NCI-H2196 (cell line): ENCODE measurements at regions not wholly inside any gene's neighbourhood (a gene's known extent, or its start where the extent isn't known, plus 50 kb on each side); places are given as distances from the start of the nearest gene placed in this dataset.
"Not testable (repeated sequence)": the region's sequence is repeated elsewhere in the genome, so short reads cannot be mapped to it uniquely, and the experiment has no call there.

ENCODE experiments used
- DNase-seq: peaks from one replicate; lab custom pipeline; 2025; ENCODE audit not compliant: unreplicated experiment; lab: John Stamatoyannopoulos, UW

GRCh38 chr9:39663020-39663419 lies 307.6 kb downstream of the SPATA31A1 start:
- not testable (repeated sequence) for DNase-seq

- DNase-seq = not testable (repeated sequence)
These were observed 308.2 kb downstream of the SPATA31A1 start for GRCh38 chr9:39663713-39664112.

DNA sequence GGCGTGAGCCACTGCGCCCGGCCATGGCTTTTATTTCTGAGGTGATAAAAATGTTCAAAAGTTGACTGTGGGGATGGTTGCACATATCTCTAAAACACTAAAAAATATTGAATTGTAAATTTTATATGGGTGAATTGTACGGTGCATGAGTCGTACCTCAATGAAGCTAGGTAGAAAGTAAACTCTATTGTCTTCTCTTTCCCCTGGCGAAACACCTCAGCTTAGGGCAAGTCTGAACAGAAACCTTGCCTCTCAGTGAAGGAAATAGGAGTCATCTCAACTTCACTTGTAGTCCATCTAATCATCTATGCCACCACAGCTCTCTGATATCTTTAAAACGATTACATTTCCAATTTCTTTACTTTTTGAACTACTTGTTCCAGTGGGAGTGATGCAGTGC lies 309.6 kb downstream of the SPATA31A1 start:
- DNase-seq = not testable (repeated sequence)

GRCh38 chr9:39674437-39675210 lies 319.2 kb downstream of the SPATA31A1 start:
- DNase-seq = not testable (repeated sequence)

DNA sequence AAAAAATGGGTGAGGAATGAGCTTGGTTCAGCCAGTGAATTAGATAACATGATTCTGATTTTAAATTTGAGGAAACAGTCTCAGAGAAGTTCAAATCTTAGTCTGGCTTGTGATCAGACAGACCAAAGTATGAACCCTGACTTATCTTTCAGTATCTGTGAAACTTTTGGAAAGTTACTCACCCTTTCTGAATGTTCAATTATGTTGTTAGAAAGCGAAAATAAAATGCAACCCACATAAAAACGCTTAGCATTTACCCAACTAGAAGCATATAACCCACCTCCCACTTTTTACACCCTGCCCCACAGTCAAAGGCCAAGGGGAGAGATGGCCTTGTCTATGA lies 319.7 kb downstream of the SPATA31A1 start:
- not testable (repeated sequence) for DNase-seq

- not testable (repeated sequence) for DNase-seq
These were observed 323.2 kb downstream of the SPATA31A1 start for GRCh38 chr9:39678534-39679263.

DNA sequence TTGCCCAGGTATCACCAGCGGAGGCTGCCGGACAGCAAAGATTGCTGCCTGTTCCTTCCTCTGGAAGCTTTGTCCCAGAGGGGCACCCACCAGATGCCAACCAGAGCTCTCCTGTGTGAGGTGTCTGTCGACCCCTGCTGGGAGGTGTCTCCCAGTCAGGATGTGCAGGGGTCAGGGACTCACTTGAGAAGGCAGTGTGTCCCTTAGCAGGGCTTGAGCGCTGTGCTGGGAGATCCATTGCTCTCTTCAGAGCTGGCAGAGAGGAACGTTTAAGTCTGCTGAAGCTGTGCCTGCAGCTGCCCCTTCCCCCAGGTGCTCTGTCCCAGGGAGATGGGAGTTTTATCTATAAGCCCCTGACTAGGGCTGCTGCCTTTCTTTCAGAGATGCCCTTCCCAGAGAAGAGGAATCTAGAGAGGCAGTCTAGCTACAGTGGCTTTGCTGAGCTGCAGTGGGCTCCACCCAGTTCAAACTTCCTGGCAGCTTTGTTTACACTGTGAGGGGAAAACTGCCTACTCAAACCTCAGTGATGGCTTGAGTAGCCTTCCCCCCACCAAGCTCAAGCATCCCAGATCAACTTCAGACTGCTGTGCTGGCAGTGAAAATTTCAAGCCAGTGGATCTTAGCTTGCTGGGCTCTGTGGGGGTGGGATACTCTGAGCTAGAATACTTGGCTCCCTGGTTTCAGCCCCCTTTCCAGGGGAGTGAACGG lies 325.4 kb downstream of the SPATA31A1 start:
- not testable (repeated sequence) for DNase-seq

- not testable (repeated sequence) for DNase-seq
These were observed 373.4 kb downstream of the SPATA31A1 start for GRCh38 chr9:39728862-39729261.

DNA sequence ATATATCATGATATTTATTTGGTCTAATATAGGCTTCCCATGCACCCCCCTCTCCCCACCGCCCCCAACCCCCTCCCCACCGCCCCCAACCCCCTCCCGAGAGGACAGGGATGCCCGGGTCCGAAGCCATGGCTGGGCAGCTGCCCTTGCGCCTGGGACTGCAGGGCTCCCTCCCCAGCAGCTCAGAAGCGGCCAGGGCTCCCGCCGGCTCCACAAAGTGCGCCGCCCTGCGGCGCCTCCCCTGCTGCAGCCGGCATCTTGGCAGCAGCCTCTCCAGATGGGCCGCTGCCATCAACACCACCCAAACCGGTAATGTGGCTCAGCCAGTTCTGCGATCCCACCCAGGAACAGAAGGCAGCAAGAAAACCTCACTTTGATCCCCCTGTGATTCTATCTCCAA lies 389.4 kb downstream of the SPATA31A1 start:
- DNase-seq = not testable (repeated sequence)

- not testable (repeated sequence) for DNase-seq
These were observed 420.1 kb downstream of the SPATA31A1 start for GRCh38 chr9:39775570-39775969.

DNA sequence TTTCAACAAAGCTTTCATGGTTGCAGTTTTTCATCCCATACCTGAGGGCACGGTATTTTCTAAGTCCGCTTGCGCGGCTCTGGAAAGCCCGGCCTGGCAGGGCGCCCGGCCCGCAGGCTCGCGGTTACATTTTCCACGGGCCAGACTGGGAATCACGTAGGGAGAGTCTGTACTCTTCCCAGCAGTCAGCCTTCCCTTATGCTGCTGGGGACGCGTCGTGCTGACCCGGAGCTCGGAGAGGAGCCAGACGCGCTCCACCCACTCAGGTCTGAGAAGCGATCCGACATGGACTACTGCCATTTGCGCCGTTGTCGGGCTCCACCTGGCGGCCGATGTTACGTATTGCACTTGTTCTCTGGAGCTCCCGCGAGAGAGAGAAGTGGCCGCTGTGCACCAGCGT lies 435.9 kb downstream of the SPATA31A1 start:
- DNase-seq = not testable (repeated sequence)

- DNase-seq = not testable (repeated sequence)
These were observed 442.5 kb downstream of the SPATA31A1 start for GRCh38 chr9:39797935-39798334.

GRCh38 chr9:39799252-39799651 lies 443.8 kb downstream of the SPATA31A1 start:
- DNase-seq = not testable (repeated sequence)

- not testable (repeated sequence) for DNase-seq
These were observed 447.1 kb downstream of the SPATA31A1 start for GRCh38 chr9:39802561-39802960.

DNA sequence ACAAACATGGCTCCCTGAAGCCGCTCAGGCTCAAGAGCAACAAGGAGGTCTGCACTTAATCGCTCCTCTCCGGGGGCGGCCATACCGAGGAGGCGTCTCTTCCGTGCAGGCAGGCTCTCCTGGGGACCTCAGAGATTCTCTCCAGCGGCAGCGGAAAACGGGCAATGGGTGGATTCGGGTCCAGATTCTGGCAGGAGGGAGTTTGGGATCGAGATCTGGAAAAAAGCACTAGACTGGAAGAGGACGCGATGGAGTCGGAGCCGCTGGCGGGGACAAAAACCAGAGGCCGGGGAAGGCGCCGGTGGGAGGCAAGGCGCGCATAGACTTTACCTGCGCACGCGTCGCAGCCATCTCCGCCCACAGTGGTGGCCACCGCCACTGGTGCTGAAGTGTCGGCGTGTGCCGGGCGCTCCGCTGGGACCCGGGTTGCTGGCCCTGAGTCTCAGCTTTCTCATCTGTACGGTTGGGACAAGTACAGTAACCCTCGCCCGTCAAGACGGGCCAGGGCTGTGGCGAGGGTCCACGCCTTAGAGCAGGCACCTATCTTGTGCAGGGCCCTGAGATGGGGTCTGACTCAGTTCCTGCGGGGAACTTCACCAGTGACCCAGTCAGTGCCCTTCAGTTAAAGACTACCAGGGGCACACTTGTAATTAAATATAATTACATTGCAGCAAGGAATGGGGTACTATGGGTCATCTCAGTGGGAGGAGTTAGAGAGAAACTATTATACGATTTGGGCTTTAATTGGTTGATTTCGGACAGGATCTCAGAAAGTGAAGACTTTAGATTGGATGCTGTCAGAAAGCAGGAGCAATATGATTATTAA lies 454.1 kb downstream of the SPATA31A1 start:
- DNase-seq = peak; percentile 40

- DNase-seq = not testable (repeated sequence)
These were observed 454.9 kb downstream of the SPATA31A1 start for GRCh38 chr9:39810401-39810800.

- DNase-seq = not testable (repeated sequence)
These were observed 456.1 kb downstream of the SPATA31A1 start for GRCh38 chr9:39811615-39812014.

DNA sequence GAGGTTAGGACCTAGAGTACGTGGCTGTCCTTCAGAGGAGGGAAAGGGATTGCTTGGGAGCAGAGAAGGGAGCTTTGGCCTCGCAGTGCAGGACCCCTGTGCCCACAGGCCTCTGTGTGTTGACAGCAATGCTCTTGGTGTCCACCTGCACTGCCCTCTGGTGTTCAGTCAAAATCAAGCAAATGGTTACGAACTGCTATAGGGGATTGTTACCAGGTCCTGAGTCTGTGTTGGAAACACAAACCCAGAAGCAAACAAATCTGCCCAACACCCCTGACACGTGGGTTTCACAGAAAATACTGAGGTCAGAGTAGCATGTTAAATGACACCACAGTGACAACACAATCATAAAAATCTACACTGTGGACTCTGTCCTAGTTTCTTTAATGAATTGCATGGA lies 473.0 kb downstream of the SPATA31A1 start:
- DNase-seq = not testable (repeated sequence)
